ENCODE measurements at regions not wholly inside any gene's neighbourhood (a gene's known extent, or its start where the extent isn't known, plus 50 kb on each side); places are given as distances from the start of the nearest gene placed in this dataset.
"Not testable (repeated sequence)": the region's sequence is repeated elsewhere in the genome, so short reads cannot be mapped to it uniquely, and the experiment has no call there.

- DNase-seq: no peak
Observed at GRCh38 chr15:57767481-57767880, 61.0 kb downstream of the POLR2M start.

DNA sequence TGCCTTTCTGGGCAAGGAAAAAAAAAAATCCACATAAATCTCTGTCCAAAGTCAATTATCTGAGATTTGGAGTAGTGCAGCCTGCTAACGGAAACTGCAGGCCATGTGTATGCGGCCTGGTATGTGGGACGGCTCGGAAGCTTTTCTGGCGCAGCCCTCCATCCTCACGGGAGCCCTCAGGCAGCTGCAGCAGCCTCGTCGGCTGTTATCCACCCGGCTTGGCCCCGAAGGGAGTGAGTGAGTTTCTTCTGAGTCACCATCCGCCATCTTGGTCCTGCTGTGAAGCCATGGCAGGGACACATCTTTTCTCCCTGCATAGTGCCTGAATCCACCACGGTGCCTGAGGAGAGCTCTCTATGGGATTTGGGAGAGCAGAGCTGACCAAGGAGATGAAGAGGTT is 62.8 kb downstream of the POLR2M start:
- DNase-seq: no peak

GRCh38 chr15:57770495-57770894 is 64.0 kb downstream of the POLR2M start:
- DNase-seq: no peak

GRCh38 chr15:57772223-57772957 is 65.9 kb downstream of the POLR2M start:
- no peak for DNase-seq

- DNase-seq: no peak
Observed at GRCh38 chr15:57773051-57773450, 66.5 kb downstream of the POLR2M start.

GRCh38 chr15:57777003-57777402 is 70.5 kb downstream of the POLR2M start:
- no peak for DNase-seq

- no peak for DNase-seq
Observed at GRCh38 chr15:57780471-57780870, 74.0 kb downstream of the POLR2M start.

DNA sequence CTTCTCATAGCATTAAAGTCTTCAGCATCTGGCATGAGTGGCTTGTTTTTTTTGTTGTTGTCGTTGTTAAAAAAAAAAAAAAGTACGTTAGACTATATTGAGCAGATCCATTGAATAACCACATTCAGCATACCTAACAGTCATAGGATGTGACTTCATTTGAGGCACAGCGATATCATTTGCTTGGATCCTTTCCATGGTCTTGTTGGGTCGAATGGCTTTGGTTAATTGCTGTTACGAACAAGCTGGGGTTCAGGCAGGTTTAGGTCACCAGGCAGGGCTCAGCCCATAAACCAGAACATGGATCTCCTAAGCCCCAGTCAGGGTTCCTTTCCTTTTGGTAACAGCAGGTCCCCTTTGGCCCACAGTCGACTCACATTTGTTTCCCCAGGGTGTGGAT is 76.2 kb downstream of the POLR2M start:
- DNase-seq: no peak

- DNase-seq: no peak
Observed at GRCh38 chr15:57784081-57784511, 77.6 kb downstream of the POLR2M start.

DNA sequence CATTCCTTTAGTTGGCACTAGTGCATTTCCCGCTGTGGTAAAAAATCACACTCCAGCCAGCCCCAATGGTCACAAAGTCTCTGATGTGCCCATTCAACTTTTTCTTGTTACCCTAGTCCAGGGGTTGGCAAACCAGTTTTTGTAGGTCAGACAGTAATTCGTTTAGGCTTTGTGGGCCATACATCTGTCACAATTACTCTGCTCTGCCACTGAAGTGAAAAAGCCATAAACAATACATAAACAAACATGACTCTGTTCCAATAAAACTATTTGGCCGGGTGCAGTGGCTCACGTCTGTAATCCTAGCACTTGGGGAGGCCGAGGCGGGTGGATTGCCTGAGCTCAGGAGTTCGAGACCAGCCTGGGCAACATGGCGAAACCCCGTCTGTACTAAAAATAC is 78.5 kb downstream of the POLR2M start:
- no peak for DNase-seq

DNA sequence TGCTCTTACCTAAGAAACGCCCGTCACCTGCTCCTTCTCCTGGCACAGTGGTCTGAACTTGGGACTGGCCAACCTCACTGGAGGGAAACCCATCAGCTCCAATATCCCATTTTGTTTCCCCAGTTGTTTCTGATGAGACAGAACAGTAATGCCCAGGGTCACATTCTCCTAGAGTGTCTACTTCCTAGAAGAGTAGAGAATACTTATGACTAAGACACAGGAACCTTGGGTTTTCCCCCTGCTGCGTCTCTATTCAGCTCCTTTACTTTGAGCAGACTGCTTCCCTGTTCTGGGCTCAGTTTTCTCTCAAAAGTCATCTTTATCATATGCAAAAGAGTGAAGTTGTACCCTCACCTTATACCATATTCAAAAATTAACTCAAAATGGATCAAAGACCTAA is 79.4 kb downstream of the POLR2M start:
- DNase-seq: no peak

GRCh38 chr15:57789225-57789624 is 82.7 kb downstream of the POLR2M start:
- DNase-seq: no peak

DNA sequence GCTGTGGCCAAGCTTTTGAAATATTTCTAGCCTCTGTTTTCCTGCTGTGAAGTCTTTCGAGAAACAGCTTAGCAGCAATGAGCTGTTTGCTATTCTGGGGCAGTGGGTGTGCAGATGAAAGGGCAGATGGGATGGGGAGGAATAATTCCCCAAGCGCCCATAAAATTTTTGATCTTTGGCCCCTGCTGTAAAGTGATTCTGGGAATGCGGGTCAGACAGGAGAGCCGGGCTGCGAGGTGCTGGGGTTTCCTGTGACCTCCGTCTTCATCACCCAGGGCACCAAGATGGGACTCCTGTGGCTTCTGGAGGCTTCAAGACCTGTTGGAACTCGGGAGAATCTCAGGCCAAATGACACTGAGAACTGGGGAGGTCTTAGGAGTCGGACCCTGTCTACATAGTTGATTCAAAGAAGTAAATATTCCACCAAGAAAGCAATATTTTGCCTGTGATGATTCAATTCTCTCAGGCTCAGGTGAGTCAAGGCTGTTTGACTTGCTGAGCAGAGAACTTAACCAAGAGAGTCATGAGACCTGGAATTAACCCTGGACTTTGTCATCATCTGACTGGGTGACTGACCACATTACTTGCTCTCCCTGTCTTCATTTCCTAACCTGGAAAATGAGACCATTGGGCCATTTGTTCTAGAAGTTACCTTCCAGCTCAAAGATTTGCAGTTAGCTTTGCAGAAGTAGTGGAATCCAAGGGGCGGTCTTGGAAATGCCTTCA is 86.4 kb downstream of the POLR2M start:
- DNase-seq: no peak

DNA sequence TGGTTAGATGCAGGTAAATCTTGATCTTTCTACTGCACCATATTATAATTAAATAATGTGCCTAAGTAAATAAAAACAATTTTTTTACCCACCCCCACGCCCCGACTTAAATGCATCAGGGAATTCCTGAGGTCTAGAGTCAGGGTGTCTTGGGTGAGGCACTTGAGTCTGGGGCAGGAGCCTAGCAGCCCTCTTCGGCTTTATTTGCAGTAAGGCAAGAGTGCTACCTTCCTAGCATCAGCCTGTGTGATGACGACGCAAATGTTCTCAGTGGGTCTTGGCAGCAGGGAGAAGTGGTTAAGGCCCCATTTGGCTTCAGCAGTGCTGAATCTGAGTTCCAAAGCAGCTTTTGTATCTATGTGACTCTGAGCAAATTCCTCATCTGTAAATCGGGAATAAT is 88.7 kb downstream of the POLR2M start:
- DNase-seq: no peak

- no peak for DNase-seq
Observed at GRCh38 chr15:57796146-57796545, 89.6 kb downstream of the POLR2M start.

GRCh38 chr15:57797110-57797509 is 90.6 kb downstream of the POLR2M start:
- DNase-seq: no peak

DNA sequence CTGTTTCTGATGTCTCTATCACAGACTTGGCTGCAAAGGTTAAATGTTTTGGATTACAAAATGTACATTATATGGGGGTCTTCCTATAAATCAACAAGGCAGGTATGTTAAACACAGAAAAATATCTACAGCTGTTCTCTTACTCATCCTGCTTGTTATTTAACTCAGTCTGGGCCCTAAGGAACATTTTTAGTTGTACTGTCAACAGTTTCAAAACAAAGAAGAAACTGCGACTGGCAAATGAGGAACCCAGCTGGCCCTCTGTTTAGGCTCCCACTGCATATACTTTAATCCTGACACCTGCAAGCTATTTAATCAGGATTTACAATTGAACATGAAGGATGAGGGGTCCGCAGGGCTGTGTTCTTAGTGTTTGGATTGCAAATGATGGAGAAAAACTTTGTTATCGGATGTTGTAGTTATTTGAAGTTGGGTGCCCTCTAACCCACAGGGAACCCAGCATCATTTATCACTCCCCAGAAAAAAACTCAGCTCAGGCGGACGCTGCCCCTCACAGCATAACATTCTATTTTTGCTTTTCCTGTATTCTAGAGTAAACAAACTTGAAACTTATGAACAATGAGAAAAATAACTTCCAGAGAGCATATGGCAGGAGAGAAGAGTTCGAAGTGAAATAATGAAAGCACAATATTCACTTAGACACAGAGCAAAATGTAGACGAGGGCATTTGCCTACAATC is 91.2 kb downstream of the POLR2M start:
- DNase-seq: no peak

GRCh38 chr15:57806003-57806402 is 99.5 kb downstream of the POLR2M start:
- no peak for DNase-seq

DNA sequence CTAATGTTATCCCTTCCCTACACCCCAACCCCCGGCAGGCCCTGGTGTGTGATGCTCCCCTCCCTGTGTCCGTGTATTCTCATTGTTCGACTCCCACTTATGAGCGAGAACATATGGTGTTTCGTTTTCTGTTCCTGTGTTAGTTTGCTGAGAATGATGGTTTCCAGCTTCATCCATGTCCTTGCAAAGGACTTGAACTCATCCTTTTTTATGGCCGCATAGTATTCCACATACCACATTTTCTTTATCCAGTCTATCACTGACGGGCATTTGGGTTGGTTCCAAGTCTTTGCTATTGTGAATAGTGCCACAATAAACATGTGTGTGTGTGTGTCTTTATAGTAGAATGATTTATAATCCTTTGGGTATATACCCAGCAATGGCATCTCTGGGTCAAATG is 102.8 kb downstream of the POLR2M start:
- not testable (repeated sequence) for DNase-seq

GRCh38 chr15:57816599-57816998 is 110.1 kb downstream of the POLR2M start:
- no peak for DNase-seq

DNA sequence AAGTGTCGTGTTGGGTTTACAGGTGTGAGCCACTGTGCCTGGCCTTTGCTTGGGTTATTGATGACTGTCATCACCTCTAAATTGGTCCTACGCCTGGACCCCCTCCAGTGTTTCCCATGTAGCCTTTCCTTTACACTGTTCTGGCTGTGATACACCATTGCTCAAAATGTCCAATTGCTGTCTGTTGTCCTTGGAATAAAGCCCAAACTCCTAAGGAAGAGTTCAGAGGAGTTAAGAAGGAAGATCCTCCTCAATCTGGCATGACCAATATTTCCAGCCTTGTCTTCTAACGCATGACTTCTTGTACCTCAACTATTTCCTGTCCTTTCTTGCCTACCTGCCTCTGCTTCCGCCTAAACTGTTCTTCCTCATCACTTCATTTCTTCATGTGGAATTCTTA is 113.1 kb downstream of the POLR2M start:
- no peak for DNase-seq

DNA sequence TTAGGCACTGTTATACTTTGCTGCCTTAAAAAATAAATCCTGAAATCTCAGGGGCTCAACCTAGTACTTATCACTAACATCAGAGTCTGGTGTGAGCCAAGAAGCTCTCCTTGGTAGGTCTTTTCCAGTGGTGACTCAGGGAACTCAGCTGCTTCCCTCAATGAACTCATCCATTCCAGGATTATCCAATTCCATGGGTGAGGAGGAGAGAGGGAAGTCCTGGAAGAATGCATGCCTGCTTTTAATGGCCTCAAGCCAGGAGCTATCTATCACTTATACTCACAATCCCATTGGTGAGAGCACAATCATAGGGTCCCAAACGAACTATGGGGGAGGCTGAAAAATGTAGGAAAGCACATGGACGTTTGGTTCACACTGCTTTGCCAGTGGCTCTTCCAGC is 113.6 kb downstream of the POLR2M start:
- no peak for DNase-seq

DNA sequence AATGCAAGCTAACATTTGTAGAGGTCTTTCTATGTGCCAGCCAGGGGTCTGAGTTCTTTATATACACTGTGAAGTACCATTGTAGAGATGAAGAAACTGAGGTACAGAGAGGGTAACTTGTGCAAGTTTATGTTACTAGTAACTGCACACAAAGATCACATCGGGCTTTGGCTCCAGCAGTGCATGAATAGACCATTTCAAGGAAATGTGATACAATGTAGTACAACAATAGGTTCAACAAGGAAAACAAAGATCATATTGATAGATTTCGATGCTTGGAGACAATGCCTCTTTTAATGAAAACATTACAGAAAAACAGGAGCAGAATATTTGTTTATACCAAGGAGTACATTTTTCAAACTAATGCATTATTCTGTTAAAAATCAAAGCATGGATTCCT is 115.3 kb downstream of the POLR2M start:
- no peak for DNase-seq

- no peak for DNase-seq
Observed at GRCh38 chr15:57823325-57823882, 116.9 kb downstream of the POLR2M start.
